ENCODE measurements at regions not wholly inside any gene's neighbourhood (a gene's known extent, or its start where the extent isn't known, plus 50 kb on each side); places are given as distances from the start of the nearest gene placed in this dataset.

DNA sequence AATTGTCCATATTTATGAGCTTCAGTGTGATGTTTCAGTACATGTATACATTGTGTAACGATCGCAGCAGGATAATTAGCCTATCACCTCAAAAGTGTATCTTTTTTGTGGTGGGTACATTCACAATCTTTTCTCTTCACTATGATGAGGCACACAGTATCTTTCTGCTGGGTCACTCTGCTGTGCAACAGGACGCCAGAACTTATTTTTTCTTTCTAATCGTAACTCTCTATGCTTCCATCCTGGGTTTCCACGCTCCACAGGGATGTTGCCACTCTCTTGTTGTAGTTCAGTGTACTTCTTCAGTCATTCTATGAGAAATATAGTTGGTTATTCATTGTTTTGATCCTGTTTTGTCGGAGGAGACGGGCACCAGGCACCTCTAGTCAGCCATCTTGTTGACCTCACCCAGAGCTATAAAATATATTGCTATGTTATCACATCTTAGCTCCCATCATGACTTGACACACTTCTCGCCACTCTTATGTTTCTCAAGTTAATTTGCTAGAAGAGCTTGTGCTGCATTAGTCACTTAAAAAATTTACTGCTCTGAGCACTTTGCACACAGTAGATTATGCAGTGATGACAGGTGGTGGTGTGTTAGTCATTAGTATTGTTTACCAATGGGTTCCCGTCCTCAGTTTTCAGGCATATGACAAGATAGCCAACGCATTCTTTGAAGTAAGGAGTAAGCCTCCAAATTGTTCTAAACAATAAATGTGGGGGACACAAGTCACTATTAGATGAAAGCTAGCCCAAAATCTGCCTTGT is 1002.7 kb upstream of the PCDH7 start:
- H3K9me3 Mint-ChIP-seq: no peaks in the 10 kb centered on the region
- H3K27me3 Mint-ChIP-seq (ENCODE audit: insufficient read depth): 0 out of 2 replicates have a peak, but pooled peaks cover 2% of the 10 kb centered on the region
- TF ChIP-seq, protein P1, sequence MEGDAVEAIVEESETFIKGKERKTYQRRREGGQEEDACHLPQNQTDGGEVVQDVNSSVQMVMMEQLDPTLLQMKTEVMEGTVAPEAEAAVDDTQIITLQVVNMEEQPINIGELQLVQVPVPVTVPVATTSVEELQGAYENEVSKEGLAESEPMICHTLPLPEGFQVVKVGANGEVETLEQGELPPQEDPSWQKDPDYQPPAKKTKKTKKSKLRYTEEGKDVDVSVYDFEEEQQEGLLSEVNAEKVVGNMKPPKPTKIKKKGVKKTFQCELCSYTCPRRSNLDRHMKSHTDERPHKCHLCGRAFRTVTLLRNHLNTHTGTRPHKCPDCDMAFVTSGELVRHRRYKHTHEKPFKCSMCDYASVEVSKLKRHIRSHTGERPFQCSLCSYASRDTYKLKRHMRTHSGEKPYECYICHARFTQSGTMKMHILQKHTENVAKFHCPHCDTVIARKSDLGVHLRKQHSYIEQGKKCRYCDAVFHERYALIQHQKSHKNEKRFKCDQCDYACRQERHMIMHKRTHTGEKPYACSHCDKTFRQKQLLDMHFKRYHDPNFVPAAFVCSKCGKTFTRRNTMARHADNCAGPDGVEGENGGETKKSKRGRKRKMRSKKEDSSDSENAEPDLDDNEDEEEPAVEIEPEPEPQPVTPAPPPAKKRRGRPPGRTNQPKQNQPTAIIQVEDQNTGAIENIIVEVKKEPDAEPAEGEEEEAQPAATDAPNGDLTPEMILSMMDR (IDR thresholded peaks at IDR 0.05): no peak
- H3K27ac Mint-ChIP-seq: peak overlapping the region; percentile 42
- no peaks in the 10 kb centered on the region for H3K36me3 Mint-ChIP-seq (ENCODE audit: low read depth)
- peak; percentile 65 for DNase-seq
- H3K4me3 Mint-ChIP-seq: peak overlapping the region; percentile 62; the same call in 1 of the 2 replicates
- H3K4me1 Mint-ChIP-seq (ENCODE audit: low read depth): peaks cover 26% of the 10 kb centered on the region

DNA sequence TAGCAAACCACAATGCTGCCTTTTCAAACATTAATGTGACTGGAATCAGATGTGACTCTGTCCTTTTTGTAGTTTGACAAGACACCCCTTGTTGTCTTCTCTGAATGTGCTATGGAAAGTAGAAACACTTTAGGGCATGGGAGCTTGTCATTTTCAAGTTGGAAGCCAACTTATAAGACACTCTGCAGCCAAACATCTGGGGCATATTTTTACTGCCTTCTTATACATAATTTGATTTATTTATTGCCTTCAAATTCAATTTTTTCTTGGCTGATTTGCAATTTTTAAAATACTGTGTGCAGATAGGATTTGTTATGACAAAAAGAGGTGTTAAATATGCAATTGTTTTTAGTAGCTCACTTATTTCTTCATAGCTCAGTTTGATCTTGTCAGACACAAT is 1002.0 kb upstream of the PCDH7 start:
- DNase-seq: no peak
- TF ChIP-seq, protein P1 (IDR thresholded peaks at IDR 0.05): no peak
- Mint-ChIP-seq H3K9me3 (no peaks in the 10 kb centered on the region), H3K4me1 (ENCODE audit: low read depth) (peaks cover 23% of the 10 kb centered on the region), H3K4me3 (no peak overlapping the region), H3K36me3 (ENCODE audit: low read depth) (no peaks in the 10 kb centered on the region), H3K27ac (no peak overlapping the region), H3K27me3 (ENCODE audit: insufficient read depth) (0 out of 2 replicates have a peak, but pooled peaks cover 2% of the 10 kb centered on the region)

DNA sequence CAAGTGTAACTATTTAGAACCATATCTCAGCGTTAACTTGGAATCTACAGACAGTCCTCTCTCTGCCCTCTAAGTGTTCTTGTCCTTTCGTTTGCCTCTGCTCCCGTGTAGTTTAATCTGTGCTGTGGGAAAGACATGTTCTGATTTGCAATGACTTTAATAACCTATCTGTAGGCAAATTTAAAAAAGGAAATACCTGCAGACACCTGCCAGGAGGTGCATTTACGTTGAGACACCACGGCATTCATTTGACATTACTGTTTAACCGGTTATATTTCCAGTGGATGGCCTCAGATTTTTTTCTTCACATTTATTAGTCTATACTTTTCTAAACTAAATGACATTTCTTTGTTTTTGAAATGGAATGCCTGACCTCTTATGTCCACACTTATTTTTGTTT is 997.9 kb upstream of the PCDH7 start:
- no peaks in the 10 kb centered on the region for H3K36me3 Mint-ChIP-seq (ENCODE audit: low read depth)
- TF ChIP-seq, protein P1 (IDR thresholded peaks at IDR 0.05): no peak
- peaks cover 12% of the 10 kb centered on the region for H3K4me1 Mint-ChIP-seq (ENCODE audit: low read depth)
- H3K27ac Mint-ChIP-seq: no peak overlapping the region
- DNase-seq: no peak
- H3K9me3 Mint-ChIP-seq: no peaks in the 10 kb centered on the region
- H3K4me3 Mint-ChIP-seq: no peak overlapping the region
- 0 out of 2 replicates have a peak, but pooled peaks cover 2% of the 10 kb centered on the region for H3K27me3 Mint-ChIP-seq (ENCODE audit: insufficient read depth)

DNA sequence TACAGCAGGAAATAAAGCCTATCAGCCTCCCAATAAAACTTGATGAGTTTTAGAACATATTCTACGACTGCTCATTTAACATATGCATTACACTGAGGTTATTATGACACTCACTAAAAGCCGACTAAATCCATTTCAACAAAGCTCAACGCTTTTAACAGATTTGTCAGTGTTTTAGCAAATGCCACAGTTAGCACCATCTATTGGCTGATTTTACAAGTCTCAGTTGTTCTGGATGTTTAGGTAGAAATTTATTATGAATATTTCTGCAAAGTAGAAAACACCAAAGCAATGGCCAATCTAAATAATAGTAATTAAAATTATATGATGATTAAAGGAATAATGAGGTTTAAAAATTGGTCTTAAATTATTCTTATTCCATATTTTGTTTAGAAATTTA is 993.2 kb upstream of the PCDH7 start:
- Mint-ChIP-seq H3K9me3 (no peaks in the 10 kb centered on the region), H3K27ac (no peak overlapping the region), H3K4me3 (no peak overlapping the region), H3K4me1 (ENCODE audit: low read depth) (no peaks in the 10 kb centered on the region), H3K36me3 (ENCODE audit: low read depth) (no peaks in the 10 kb centered on the region), H3K27me3 (ENCODE audit: insufficient read depth) (no peaks in the 10 kb centered on the region)
- DNase-seq: no peak
- TF ChIP-seq, protein P1 (IDR thresholded peaks at IDR 0.05): peak; percentile 57

DNA sequence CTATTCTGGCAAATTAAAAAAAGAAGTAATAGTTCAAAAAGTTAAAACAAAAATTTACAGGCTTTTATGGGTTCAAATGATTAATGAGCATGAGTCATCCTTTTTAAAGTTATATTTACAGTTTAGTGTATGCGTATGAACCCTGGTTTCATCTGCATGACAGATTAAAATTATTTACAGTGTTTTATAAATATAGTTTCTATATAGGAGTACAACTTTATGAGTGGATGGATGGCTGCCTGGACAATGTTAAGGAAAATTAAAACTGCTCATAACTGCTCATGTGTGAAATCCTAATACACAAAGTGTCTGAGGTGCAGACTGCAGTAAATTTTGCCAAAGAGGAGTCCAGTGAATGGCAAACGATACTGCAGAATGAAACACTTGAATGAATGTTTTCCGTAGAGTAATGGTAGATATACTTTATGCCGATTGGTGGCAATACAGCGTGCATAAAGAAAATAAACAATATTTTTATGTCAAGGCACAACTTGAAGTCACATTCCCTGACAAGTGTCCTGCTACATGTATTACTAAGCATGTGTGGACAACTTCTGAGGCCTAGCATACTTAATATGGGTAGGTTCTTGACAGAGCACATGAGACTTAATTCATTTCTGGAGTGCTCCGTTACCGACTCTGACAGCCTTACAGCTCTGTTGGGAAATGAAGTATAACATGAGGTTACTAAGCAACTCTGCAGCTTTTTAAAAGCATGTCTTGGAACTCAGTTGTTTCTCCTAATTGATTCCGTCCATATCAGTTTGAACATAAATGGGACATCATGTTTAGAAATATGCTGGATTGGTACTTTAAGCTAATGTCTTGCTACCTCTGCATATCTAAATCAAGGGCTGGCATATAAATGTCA is 985.6 kb upstream of the PCDH7 start:
- Mint-ChIP-seq H3K36me3 (ENCODE audit: low read depth) (no peaks in the 10 kb centered on the region), H3K4me1 (ENCODE audit: low read depth) (no peaks in the 10 kb centered on the region; the same call in 1 of the 2 replicates), H3K27me3 (ENCODE audit: insufficient read depth) (no peaks in the 10 kb centered on the region), H3K9me3 (no peaks in the 10 kb centered on the region), H3K27ac (no peak overlapping the region), H3K4me3 (no peak overlapping the region; the same call in 1 of the 2 replicates)
- TF ChIP-seq, protein P1 (IDR thresholded peaks at IDR 0.05): no peak
- no peak for DNase-seq

Measured in HFFc6 (cell line).